Mucosa of descending colon (tissue), 3 donors: ENCODE measurements at regions not wholly inside any gene's neighbourhood (a gene's known extent, or its start where the extent isn't known, plus 50 kb on each side); places are given as distances from the start of the nearest gene placed in this dataset.

Experiments used
- ATAC-seq: fragments of 200-7000 bp; cut with Tn5 transposase; one replicate; pipeline ENCODE4 v1.9.1; 2020; ENCODE audit warnings: mild to moderate bottlenecking, moderate library complexity
- DNase-seq, 3 donors: peaks; one replicate each; pipeline ENCODE4 v3.0.0-alpha.2; 2020
- H3K36me3 ChIP-seq: fragments of 200-600 bp; one replicate; pipeline ENCODE4 v1.8.0; 2021; ENCODE audit warnings: low read depth, mild to moderate bottlenecking
- H3K4me1 ChIP-seq: fragments of 200-600 bp; one replicate; pipeline ENCODE4 v1.8.0; 2021; ENCODE audit warnings: low read depth, mild to moderate bottlenecking
- H3K4me3 ChIP-seq: fragments of 200-600 bp; one replicate; pipeline ENCODE4 v1.8.0; 2021; ENCODE audit warnings: mild to moderate bottlenecking
- H3K9me3 ChIP-seq: fragments of 200-600 bp; one replicate; pipeline ENCODE4 v1.8.0; 2021; ENCODE audit warnings: mild to moderate bottlenecking
- CTCF ChIP-seq: fragments of 200-600 bp; IDR thresholded peaks from one replicate; pipeline ENCODE4 v1.8.0; 2022; ENCODE audit warnings: antibody characterized with exemption, mild to moderate bottlenecking
- intact Hi-C, 2 donors: fragments of 100-400 bp; cut with DNase I in 1 of 2; cut with micrococcal nuclease in 1 of 2; formaldehyde crosslinking; loops; one replicate each; pipeline versions ENCODE4 v1.11.0 to v1.11.1; 2022; cut with DNase I, micrococcal nuclease
- donor health status: DM: no; HTN: no; CAD: no; lungs with moderate emphysema.
- donor health status: DM: no; HTN: no; CAD: no.
- donor health status: DM: no; HTN: yes; CAD: no.

GRCh38 chr6:168369786-168370185 is 50.2 kb upstream of the DACT2 start:
- no peak for ATAC-seq
- TF ChIP-seq CTCF = no peak
- no peaks in the 10 kb centered on the region for H3K4me1 ChIP-seq
- H3K36me3 ChIP-seq = no peaks in the 10 kb centered on the region
- peak; percentile 16 to 29 (median 27) for DNase-seq
- intact Hi-C loops = loop anchor here (2.0 to 5.0 kb wide), 2 partner anchors 513 to 515 kb away; no protein-coding TSS in a partner anchor
- no peaks in the 10 kb centered on the region for H3K9me3 ChIP-seq
- no peak overlapping the region for H3K4me3 ChIP-seq

GRCh38 chr6:168370310-168370991 is 50.9 kb upstream of the DACT2 start:
- no peaks in the 10 kb centered on the region for H3K9me3 ChIP-seq
- TF ChIP-seq CTCF = peak; percentile 77
- H3K4me3 ChIP-seq = no peak overlapping the region
- ATAC-seq (peak; percentile 88), DNase-seq (peak; percentile 77 to 90 (median 90))
- no peaks in the 10 kb centered on the region for H3K4me1 ChIP-seq
- intact Hi-C loops = loop anchor here (2.0 to 5.0 kb wide), 2 partner anchors 512 to 514 kb away; no protein-coding TSS in a partner anchor
- no peaks in the 10 kb centered on the region for H3K36me3 ChIP-seq

GRCh38 chr6:168371185-168371584 is 51.6 kb upstream of the DACT2 start:
- no peak for TF ChIP-seq CTCF
- intact Hi-C loops = loop anchor here (2.0 to 5.0 kb wide), 2 partner anchors 511 to 514 kb away; no protein-coding TSS in a partner anchor
- no peaks in the 10 kb centered on the region for H3K36me3 ChIP-seq
- no peaks in the 10 kb centered on the region for H3K4me1 ChIP-seq
- no peaks in the 10 kb centered on the region for H3K9me3 ChIP-seq
- peak in 1 of 3 donors; percentile 12 for DNase-seq
- ATAC-seq = no peak
- no peak overlapping the region for H3K4me3 ChIP-seq

GRCh38 chr6:168371618-168371980 is 52.0 kb upstream of the DACT2 start:
- Histone ChIP-seq H3K9me3 (no peaks in the 10 kb centered on the region), H3K36me3 (no peaks in the 10 kb centered on the region), H3K4me3 (no peak overlapping the region), H3K4me1 (no peaks in the 10 kb centered on the region)
- ATAC-seq = no peak
- DNase-seq = no peak
- no peak for TF ChIP-seq CTCF
- intact Hi-C loops = loop anchor here (2.0 to 5.0 kb wide), 2 partner anchors 511 to 513 kb away; no protein-coding TSS in a partner anchor

- Histone ChIP-seq H3K4me1 (no peaks in the 10 kb centered on the region), H3K4me3 (no peak overlapping the region), H3K36me3 (no peaks in the 10 kb centered on the region), H3K9me3 (no peaks in the 10 kb centered on the region)
- no peak for ATAC-seq
- TF ChIP-seq CTCF = no peak
- peak in 2 of 3 donors; percentile 26 to 40 for DNase-seq
- intact Hi-C loops = loop anchor here (2.0 to 5.0 kb wide), 2 partner anchors 510 to 513 kb away; no protein-coding TSS in a partner anchor
Observed at GRCh38 chr6:168371981-168372711, 52.6 kb upstream of the DACT2 start.
